Fibroblast of lung (primary cell): ENCODE measurements at regions not wholly inside any gene's neighbourhood (a gene's known extent, or its start where the extent isn't known, plus 50 kb on each side); places are given as distances from the start of the nearest gene placed in this dataset.
"Not testable (repeated sequence)": the region's sequence is repeated elsewhere in the genome, so short reads cannot be mapped to it uniquely, and the experiment has no call there.

Experiments used
- DNase-seq, 2 donors: peaks; one replicate each; pipeline versions ENCODE4 v3.0.0 to v3.0.0-alpha.2; 2010; ENCODE audit warnings: low read depth in 2 of 2
- H2AFZ ChIP-seq: 2 replicates; pipeline ENCODE4 v1.5.1; 2012; ENCODE audit warnings: low read length, control low read depth, inconsistent platforms
- H3K27ac ChIP-seq: 2 replicates; pipeline ENCODE4 v1.5.1; 2011; ENCODE audit warnings: low read length, control low read depth; ENCODE audit not compliant: insufficient read depth
- H3K27me3 ChIP-seq: 2 replicates; pipeline ENCODE4 v1.5.1; 2011; ENCODE audit warnings: mild to moderate bottlenecking, low read length; ENCODE audit not compliant: control insufficient read depth, insufficient read depth
- H3K36me3 ChIP-seq: 2 replicates; pipeline ENCODE4 v1.5.1; 2011; ENCODE audit warnings: low read length; ENCODE audit not compliant: control insufficient read depth, insufficient read depth
- H3K4me1 ChIP-seq: 2 replicates; pipeline ENCODE4 v1.5.1; 2011; ENCODE audit warnings: low read length; ENCODE audit not compliant: control insufficient read depth, insufficient read depth; ENCODE audit errors: extremely low read depth
- H3K4me2 ChIP-seq: 2 replicates; pipeline ENCODE4 v1.5.1; 2011; ENCODE audit warnings: low read length, control low read depth; ENCODE audit not compliant: insufficient read depth; ENCODE audit errors: extremely low read depth
- H3K4me3 ChIP-seq, 4 experiments: fragments of 200-600 bp in 1 of 4; sonication (generic) in 1 of 4; replicated peaks in 1 of 4; 2 replicates each; pipeline ENCODE4 v1.5.1; 2011 to 2016; ENCODE audit warnings: low read length in 4 of 4, low read depth in 3 of 4, mild to moderate bottlenecking in 3 of 4, control low read depth in 2 of 4, inconsistent platforms in 1 of 4, mixed read lengths in 1 of 4; ENCODE audit not compliant: insufficient read depth in 1 of 4; ENCODE audit errors: control extremely low read depth in 1 of 4
- H3K79me2 ChIP-seq: 2 replicates; pipeline ENCODE4 v1.5.1; 2012; ENCODE audit warnings: mild to moderate bottlenecking, low read length, inconsistent platforms; ENCODE audit not compliant: control insufficient read depth, insufficient read depth
- H3K9ac ChIP-seq: 2 replicates; pipeline ENCODE4 v1.5.1; 2011; ENCODE audit warnings: mild to moderate bottlenecking, low read length, control low read depth; ENCODE audit not compliant: insufficient read depth
- H3K9me3 ChIP-seq: 2 replicates; pipeline ENCODE4 v1.5.1; 2012; ENCODE audit warnings: low read depth, low read length; ENCODE audit not compliant: control insufficient read depth, insufficient read depth
- H4K20me1 ChIP-seq: 2 replicates; pipeline ENCODE4 v1.5.1; 2011; ENCODE audit warnings: low read length; ENCODE audit not compliant: control insufficient read depth, insufficient read depth; ENCODE audit errors: extremely low read depth
- CTCF ChIP-seq, 2 donors: IDR thresholded peaks in 1 of 2; conservative IDR thresholded peaks in 1 of 2; 1 replicate in 1 of 2; 2 replicates in 1 of 2; pipeline ENCODE4 v1.5.1; 2011 to 2012; ENCODE audit warnings: low read length in 2 of 2, control low read depth in 1 of 2, inconsistent platforms in 1 of 2, low read depth in 1 of 2, mild to moderate bottlenecking in 1 of 2
- EZH2 ChIP-seq: IDR thresholded peaks from 2 replicates; pipeline ENCODE4 v1.5.1; 2012; ENCODE audit warnings: low read length, control low read depth, mild to moderate bottlenecking; ENCODE audit errors: missing control alignments

GRCh38 chr13:102530751-102531150 is 66.0 kb upstream of the TPP2 start:
- no peaks in the 10 kb centered on the region for H4K20me1 ChIP-seq
- DNase-seq: no peak
- H2AFZ ChIP-seq: no peak overlapping the region
- no peaks in the 10 kb centered on the region for H3K79me2 ChIP-seq
- no peak overlapping the region for H3K27ac ChIP-seq
- no peaks in the 10 kb centered on the region for H3K27me3 ChIP-seq
- H3K9me3 ChIP-seq: no peaks in the 10 kb centered on the region
- no peak overlapping the region for H3K4me2 ChIP-seq
- H3K4me3 ChIP-seq: no peak overlapping the region
- H3K36me3 ChIP-seq: no peaks in the 10 kb centered on the region
- no peaks in the 10 kb centered on the region for H3K4me1 ChIP-seq
- no peak overlapping the region for H3K9ac ChIP-seq
- no peak for TF ChIP-seq CTCF (conservative IDR thresholded peaks at IDR 0.05 in 1 of 2, IDR thresholded peaks at IDR 0.05 in 1 of 2; ENCODE audit: low read depth in 1 of 2, low read length in 2 of 2)
- no peak for TF ChIP-seq EZH2

GRCh38 chr13:102522251-102522650 is 74.5 kb upstream of the TPP2 start:
- H3K79me2 ChIP-seq, H3K9ac ChIP-seq, H3K36me3 ChIP-seq, DNase-seq, H2AFZ ChIP-seq, H3K4me2 ChIP-seq, H4K20me1 ChIP-seq, H3K27me3 ChIP-seq, H3K4me3 ChIP-seq, H3K27ac ChIP-seq, H3K9me3 ChIP-seq, H3K4me1 ChIP-seq: not testable (repeated sequence)

- H2AFZ ChIP-seq: no peak overlapping the region
- H3K27me3 ChIP-seq: no peaks in the 10 kb centered on the region
- H3K9ac ChIP-seq: no peak overlapping the region
- H3K4me3 ChIP-seq: no peak overlapping the region
- H3K79me2 ChIP-seq: no peaks in the 10 kb centered on the region
- no peaks in the 10 kb centered on the region for H3K4me1 ChIP-seq
- H3K9me3 ChIP-seq: no peaks in the 10 kb centered on the region
- no peak for TF ChIP-seq EZH2
- TF ChIP-seq CTCF (conservative IDR thresholded peaks at IDR 0.05 in 1 of 2, IDR thresholded peaks at IDR 0.05 in 1 of 2; ENCODE audit: low read depth in 1 of 2, low read length in 2 of 2): no peak
- no peaks in the 10 kb centered on the region for H3K36me3 ChIP-seq
- no peaks in the 10 kb centered on the region for H4K20me1 ChIP-seq
- no peak for DNase-seq
- no peak overlapping the region for H3K4me2 ChIP-seq
- H3K27ac ChIP-seq: no peak overlapping the region
Observed at GRCh38 chr13:102517959-102518358, 78.8 kb upstream of the TPP2 start.

- no peaks in the 10 kb centered on the region for H3K4me1 ChIP-seq
- no peaks in the 10 kb centered on the region for H3K36me3 ChIP-seq
- no peaks in the 10 kb centered on the region for H3K79me2 ChIP-seq
- no peak overlapping the region for H3K4me3 ChIP-seq
- no peaks in the 10 kb centered on the region for H3K9me3 ChIP-seq
- no peaks in the 10 kb centered on the region for H3K27me3 ChIP-seq
- no peak overlapping the region for H2AFZ ChIP-seq
- H3K4me2 ChIP-seq: no peak overlapping the region
- DNase-seq: no peak
- H4K20me1 ChIP-seq: no peaks in the 10 kb centered on the region
- TF ChIP-seq CTCF (conservative IDR thresholded peaks at IDR 0.05 in 1 of 2, IDR thresholded peaks at IDR 0.05 in 1 of 2; ENCODE audit: low read depth in 1 of 2, low read length in 2 of 2) (no peak), EZH2 (no peak)
- H3K9ac ChIP-seq: no peak overlapping the region
- H3K27ac ChIP-seq: no peak overlapping the region
Observed at GRCh38 chr13:102510072-102510471, 86.7 kb upstream of the TPP2 start.
